ENCODE measurements at regions not wholly inside any gene's neighbourhood (a gene's known extent, or its start where the extent isn't known, plus 50 kb on each side); places are given as distances from the start of the nearest gene placed in this dataset.

GRCh38 chr4:10981096-10981495 lies 296.5 kb upstream of the CLNK start:
- TF ChIP-seq POLR2AphosphoS5 (IDR thresholded peaks at IDR 0.05) (no peak), CTCF (IDR thresholded peaks at IDR 0.05) (no peak), POLR2A (IDR thresholded peaks at IDR 0.05) (no peak), EP300 (IDR thresholded peaks at IDR 0.05) (no peak)
- ATAC-seq = no peak
- Histone ChIP-seq H3K4me3 (no peak overlapping the region), H3K4me1 (no peaks in the 10 kb centered on the region), H3K27ac (no peak overlapping the region), H3K9me3 (no peaks in the 10 kb centered on the region), H3K27me3 (no peaks in the 10 kb centered on the region), H3K36me3 (no peaks in the 10 kb centered on the region)
- WGBS, 2 donors (ENCODE audit: low coverage in 1 of 2) = 69 to 79% methylated on average over 3 to 5 of the region's 5 CpGs

GRCh38 chr4:10979032-10979431 lies 294.5 kb upstream of the CLNK start:
- no peak overlapping the region for H3K27ac ChIP-seq
- TF ChIP-seq POLR2AphosphoS5 (IDR thresholded peaks at IDR 0.05) (no peak), EP300 (IDR thresholded peaks at IDR 0.05) (no peak), POLR2A (IDR thresholded peaks at IDR 0.05) (no peak), CTCF (IDR thresholded peaks at IDR 0.05) (no peak)
- 93 to 97% methylated on average over 2 of the region's 2 CpGs for WGBS, 2 donors (ENCODE audit: low coverage in 1 of 2)
- no peak overlapping the region for H3K4me3 ChIP-seq
- no peaks in the 10 kb centered on the region for H3K4me1 ChIP-seq
- no peaks in the 10 kb centered on the region for H3K27me3 ChIP-seq
- ATAC-seq = no peak
- no peaks in the 10 kb centered on the region for H3K36me3 ChIP-seq
- H3K9me3 ChIP-seq = no peaks in the 10 kb centered on the region

- H3K36me3 ChIP-seq = no peaks in the 10 kb centered on the region
- H3K4me1 ChIP-seq = no peaks in the 10 kb centered on the region
- H3K27me3 ChIP-seq = no peaks in the 10 kb centered on the region
- no peak for TF ChIP-seq CTCF (IDR thresholded peaks at IDR 0.05)
- no peak for TF ChIP-seq POLR2AphosphoS5 (IDR thresholded peaks at IDR 0.05)
- no peak for TF ChIP-seq EP300 (IDR thresholded peaks at IDR 0.05)
- TF ChIP-seq POLR2A (IDR thresholded peaks at IDR 0.05) = no peak
- 70 to 78% methylated on average over 2 of the region's 2 CpGs for WGBS, 2 donors (ENCODE audit: low coverage in 1 of 2)
- H3K4me3 ChIP-seq = no peak overlapping the region
- H3K9me3 ChIP-seq = no peaks in the 10 kb centered on the region
- ATAC-seq = no peak
- no peak overlapping the region for H3K27ac ChIP-seq
Measured at GRCh38 chr4:10977534-10977933, 293.0 kb upstream of the CLNK start.

DNA sequence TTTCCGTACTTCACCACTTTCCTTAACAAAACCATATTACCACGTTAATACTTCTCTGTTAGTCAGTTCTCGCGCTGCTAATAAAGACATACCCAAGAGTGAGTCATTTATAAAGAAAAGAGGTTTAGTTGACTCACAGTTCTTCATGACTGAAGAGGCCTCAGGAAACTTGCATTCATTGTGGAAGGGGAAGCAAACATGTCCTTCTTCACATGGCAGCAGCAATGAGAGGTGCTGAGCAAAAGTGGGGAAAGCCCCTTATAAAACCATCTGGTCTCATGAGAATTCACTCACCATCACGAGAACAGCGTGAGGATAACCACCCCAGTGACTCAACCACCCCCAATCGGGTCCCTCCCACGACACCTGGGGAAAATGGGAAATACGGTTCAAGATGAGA lies 289.8 kb upstream of the CLNK start:
- no peak for ATAC-seq
- 90 to 95% methylated on average over 5 to 9 of the region's 9 CpGs for WGBS, 2 donors (ENCODE audit: low coverage in 1 of 2)
- Histone ChIP-seq H3K27ac (no peak overlapping the region), H3K4me1 (no peaks in the 10 kb centered on the region), H3K9me3 (no peaks in the 10 kb centered on the region), H3K36me3 (no peaks in the 10 kb centered on the region), H3K4me3 (no peak overlapping the region), H3K27me3 (no peaks in the 10 kb centered on the region)
- TF ChIP-seq POLR2A (IDR thresholded peaks at IDR 0.05) (no peak), POLR2AphosphoS5 (IDR thresholded peaks at IDR 0.05) (no peak), CTCF (IDR thresholded peaks at IDR 0.05) (no peak), EP300 (IDR thresholded peaks at IDR 0.05) (no peak)

GRCh38 chr4:10973686-10974085 lies 289.1 kb upstream of the CLNK start:
- H3K27ac ChIP-seq = no peak overlapping the region
- H3K36me3 ChIP-seq = no peaks in the 10 kb centered on the region
- no peak for ATAC-seq
- H3K9me3 ChIP-seq = no peaks in the 10 kb centered on the region
- whole genome bisulfite sequencing, 2 donors (ENCODE audit: low coverage in 1 of 2) = 62 to 93% methylated on average over 2 of the region's 3 CpGs
- H3K4me3 ChIP-seq = no peak overlapping the region
- TF ChIP-seq EP300 (IDR thresholded peaks at IDR 0.05) = no peak
- no peak for TF ChIP-seq POLR2A (IDR thresholded peaks at IDR 0.05)
- no peak for TF ChIP-seq POLR2AphosphoS5 (IDR thresholded peaks at IDR 0.05)
- no peak for TF ChIP-seq CTCF (IDR thresholded peaks at IDR 0.05)
- no peaks in the 10 kb centered on the region for H3K27me3 ChIP-seq
- no peaks in the 10 kb centered on the region for H3K4me1 ChIP-seq

Data from gastroesophageal sphincter (tissue), 4 donors.